BLaER1 (cell line): ENCODE measurements at regions not wholly inside any gene's neighbourhood (a gene's known extent, or its start where the extent isn't known, plus 50 kb on each side); places are given as distances from the start of the nearest gene placed in this dataset.
"Not testable (repeated sequence)": the region's sequence is repeated elsewhere in the genome, so short reads cannot be mapped to it uniquely, and the experiment has no call there.

Experiments used
- H3K27ac ChIP-seq: shearing (Covaris generic); formaldehyde crosslinking; 2 replicates; pipeline ENCODE4 v1.8.1; 2022
- H3K27me3 ChIP-seq: shearing (Covaris generic); formaldehyde crosslinking; 2 replicates; pipeline ENCODE4 v1.8.1; 2022
- H3K36me3 ChIP-seq: shearing (Covaris generic); formaldehyde crosslinking; 2 replicates; pipeline ENCODE4 v1.8.1; 2022
- H3K4me1 ChIP-seq: shearing (Covaris generic); formaldehyde crosslinking; 2 replicates; pipeline ENCODE4 v1.8.1; 2022
- H3K4me2 ChIP-seq: shearing (Covaris generic); formaldehyde crosslinking; 2 replicates; pipeline ENCODE4 v1.8.1; 2022
- H3K4me3 ChIP-seq: shearing (Covaris generic); formaldehyde crosslinking; 2 replicates; pipeline ENCODE4 v1.8.1; 2022
- H3K9ac ChIP-seq: shearing (Covaris generic); formaldehyde crosslinking; 2 replicates; pipeline ENCODE4 v1.8.1; 2022
- H3K9me3 ChIP-seq: shearing (Covaris generic); formaldehyde crosslinking; 2 replicates; pipeline ENCODE4 v1.8.1; 2022
- H4K20me1 ChIP-seq: shearing (Covaris generic); formaldehyde crosslinking; 2 replicates; pipeline ENCODE4 v1.8.1; 2022
- Cebpa-rat ChIP-seq: shearing (Covaris generic); IDR thresholded peaks from 2 replicates; pipeline ENCODE4 v1.8.1; 2022

DNA sequence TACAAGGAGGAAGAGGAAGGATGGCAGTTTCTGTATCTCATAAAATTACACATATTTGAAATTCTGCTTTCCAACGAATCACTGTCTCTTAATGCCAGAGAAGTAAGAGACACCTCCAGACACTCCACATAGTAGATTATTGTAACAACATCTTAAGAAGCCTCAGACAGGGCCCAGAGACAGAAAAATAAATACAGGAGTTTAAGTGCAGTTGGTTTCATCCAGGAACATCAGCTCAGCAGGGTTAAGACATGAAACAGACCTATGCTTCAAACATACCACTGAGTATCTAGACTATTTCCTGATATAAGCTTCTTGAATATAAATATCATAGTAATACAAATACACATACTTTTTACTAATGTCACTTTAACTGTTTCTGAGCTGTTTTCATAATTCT lies 290.3 kb downstream of the ADAMTS20 start:
- H3K4me2 ChIP-seq, result no peak overlapping the region
- H4K20me1 ChIP-seq, result no peaks in the 10 kb centered on the region
- TF ChIP-seq Cebpa-rat, result no peak
- H3K36me3 ChIP-seq, result no peaks in the 10 kb centered on the region
- no peaks in the 10 kb centered on the region for H3K27me3 ChIP-seq
- no peaks in the 10 kb centered on the region for H3K9me3 ChIP-seq
- H3K4me3 ChIP-seq, result no peak overlapping the region
- no peak overlapping the region for H3K27ac ChIP-seq
- H3K4me1 ChIP-seq, result no peaks in the 10 kb centered on the region
- H3K9ac ChIP-seq, result no peak overlapping the region

DNA sequence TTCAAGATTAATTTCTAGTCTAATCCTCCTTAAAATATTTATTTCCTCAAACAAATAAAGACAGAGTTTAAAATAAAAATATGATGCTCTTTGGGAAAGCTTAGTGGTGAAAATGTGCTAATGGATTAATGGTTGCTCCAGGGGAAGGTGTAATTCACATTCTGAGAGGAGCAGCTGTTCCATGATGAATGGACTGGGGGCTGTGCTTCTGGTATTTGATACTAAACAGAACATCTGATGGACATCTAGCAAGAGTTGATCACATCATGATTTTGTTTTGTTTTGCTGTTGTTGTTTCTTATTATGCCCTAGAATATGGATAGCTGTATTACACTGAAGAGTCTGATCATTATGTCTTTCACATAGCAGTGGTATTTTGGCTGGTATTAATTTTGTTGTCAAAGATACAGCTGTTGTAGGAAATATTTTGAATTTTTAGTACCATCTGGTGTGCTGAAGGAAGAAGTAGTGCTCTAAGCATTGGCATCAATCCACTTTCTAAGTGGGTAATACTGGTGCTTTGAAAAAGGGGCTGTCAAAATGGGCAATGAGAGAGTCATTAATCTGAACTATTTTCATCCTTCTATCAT lies 296.4 kb downstream of the ADAMTS20 start:
- no peak for TF ChIP-seq Cebpa-rat
- no peak overlapping the region for H3K9ac ChIP-seq

DNA sequence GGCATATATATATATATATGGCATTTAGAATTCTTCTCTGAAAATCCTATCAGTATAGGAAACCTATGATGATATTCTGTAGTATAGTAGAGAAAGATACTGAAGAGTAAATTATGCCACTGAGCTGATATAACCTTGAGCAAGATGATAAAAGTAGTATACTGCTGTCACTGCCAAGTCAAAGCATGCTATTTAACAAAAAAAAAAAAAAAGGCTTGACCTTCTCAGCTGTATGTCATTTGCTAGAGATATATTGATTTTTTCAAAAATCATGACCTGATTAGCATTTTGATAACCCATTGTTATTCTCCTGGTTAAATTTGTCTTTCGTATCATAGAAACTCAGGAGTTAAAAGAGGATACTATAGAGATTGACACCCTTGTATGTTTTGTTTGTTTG lies 299.4 kb downstream of the ADAMTS20 start:
- no peak overlapping the region for H3K27ac ChIP-seq
- H3K9ac ChIP-seq, result no peak overlapping the region
- no peak overlapping the region for H3K4me2 ChIP-seq
- H3K27me3 ChIP-seq, result no peaks in the 10 kb centered on the region
- no peaks in the 10 kb centered on the region for H3K4me1 ChIP-seq
- H3K36me3 ChIP-seq, result no peaks in the 10 kb centered on the region
- no peak for TF ChIP-seq Cebpa-rat
- H4K20me1 ChIP-seq, result no peaks in the 10 kb centered on the region
- no peak overlapping the region for H3K4me3 ChIP-seq
- H3K9me3 ChIP-seq, result no peaks in the 10 kb centered on the region

More for the DNA sequence above, 296.4 kb downstream of the ADAMTS20 start:
- Histone ChIP-seq H4K20me1 (no peaks in the 10 kb centered on the region), H3K27me3 (no peaks in the 10 kb centered on the region), H3K4me2 (no peak overlapping the region), H3K9me3 (no peaks in the 10 kb centered on the region), H3K36me3 (no peaks in the 10 kb centered on the region), H3K27ac (no peak overlapping the region), H3K4me3 (no peak overlapping the region), H3K4me1 (no peaks in the 10 kb centered on the region)

DNA sequence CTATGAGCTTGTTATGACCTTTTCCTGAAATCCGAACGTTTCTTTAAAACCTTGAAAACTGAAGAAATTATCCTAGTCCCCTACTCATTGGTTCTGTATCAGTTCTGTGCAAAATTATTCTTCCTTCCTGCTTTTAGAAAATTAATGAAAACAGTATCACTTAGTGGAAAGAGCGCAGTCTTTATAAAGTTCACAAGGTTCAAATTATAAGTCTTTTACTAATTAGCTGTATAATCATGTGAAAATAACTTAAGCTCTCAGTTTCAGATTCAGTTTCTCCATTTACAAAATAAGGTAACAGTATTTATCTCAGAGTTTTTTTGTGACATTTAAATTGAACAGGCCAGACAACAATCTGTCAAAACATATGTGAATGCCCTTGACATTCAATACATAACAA lies 306.1 kb downstream of the ADAMTS20 start:
- Histone ChIP-seq H3K4me1 (no peaks in the 10 kb centered on the region), H3K9me3 (no peaks in the 10 kb centered on the region), H3K9ac (no peak overlapping the region), H4K20me1 (no peaks in the 10 kb centered on the region), H3K4me2 (no peak overlapping the region), H3K27me3 (no peaks in the 10 kb centered on the region), H3K36me3 (no peaks in the 10 kb centered on the region), H3K27ac (no peak overlapping the region), H3K4me3 (no peak overlapping the region)
- TF ChIP-seq Cebpa-rat, result no peak

DNA sequence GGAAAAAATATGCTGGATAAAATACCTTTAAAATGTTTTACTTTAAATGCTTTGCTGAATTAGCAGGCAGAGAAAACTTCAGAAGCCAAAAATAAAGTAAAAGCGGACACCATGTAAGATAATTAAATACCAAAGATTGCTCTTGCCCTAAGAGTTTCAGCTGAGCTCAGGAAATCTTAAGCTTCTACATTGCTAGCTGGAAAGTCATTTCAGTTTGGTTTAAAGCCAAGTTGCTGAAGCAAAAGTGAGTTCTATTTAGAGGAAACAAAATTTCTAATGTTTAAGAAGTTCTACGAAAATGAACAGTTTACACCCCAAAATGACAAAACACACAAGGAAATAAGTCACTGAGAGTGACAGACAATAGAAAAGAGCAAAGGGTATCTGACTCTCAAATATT lies 310.0 kb downstream of the ADAMTS20 start:
- Histone ChIP-seq H3K4me1 (no peaks in the 10 kb centered on the region), H4K20me1 (no peaks in the 10 kb centered on the region), H3K27me3 (no peaks in the 10 kb centered on the region), H3K27ac (no peak overlapping the region), H3K4me3 (no peak overlapping the region), H3K4me2 (no peak overlapping the region), H3K9ac (no peak overlapping the region), H3K36me3 (no peaks in the 10 kb centered on the region), H3K9me3 (no peaks in the 10 kb centered on the region)
- TF ChIP-seq Cebpa-rat, result no peak

DNA sequence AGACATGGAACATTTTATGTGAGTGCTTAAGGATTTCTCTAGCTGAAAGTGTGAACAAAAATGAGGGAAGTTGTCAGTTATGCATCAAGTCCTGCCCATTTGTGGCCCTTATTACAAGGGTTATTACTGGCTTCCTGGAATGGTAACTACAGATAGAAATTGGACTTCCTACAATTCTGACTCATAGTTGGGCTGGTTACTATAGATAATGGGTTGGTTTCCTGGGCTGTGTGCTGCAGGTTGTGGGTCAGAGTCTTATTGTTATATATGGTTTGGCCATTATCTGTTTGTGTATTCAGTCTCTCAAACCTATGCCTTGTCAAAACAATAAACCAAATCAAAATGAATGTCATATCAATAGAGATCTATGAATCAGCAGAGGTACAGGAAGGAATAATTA lies 313.7 kb downstream of the ADAMTS20 start:
- Histone ChIP-seq H3K4me3 (no peak overlapping the region), H4K20me1 (no peaks in the 10 kb centered on the region), H3K27ac (no peak overlapping the region), H3K9me3 (no peaks in the 10 kb centered on the region), H3K4me1 (no peaks in the 10 kb centered on the region), H3K36me3 (no peaks in the 10 kb centered on the region), H3K27me3 (no peaks in the 10 kb centered on the region), H3K9ac (no peak overlapping the region), H3K4me2 (no peak overlapping the region)
- no peak for TF ChIP-seq Cebpa-rat

DNA sequence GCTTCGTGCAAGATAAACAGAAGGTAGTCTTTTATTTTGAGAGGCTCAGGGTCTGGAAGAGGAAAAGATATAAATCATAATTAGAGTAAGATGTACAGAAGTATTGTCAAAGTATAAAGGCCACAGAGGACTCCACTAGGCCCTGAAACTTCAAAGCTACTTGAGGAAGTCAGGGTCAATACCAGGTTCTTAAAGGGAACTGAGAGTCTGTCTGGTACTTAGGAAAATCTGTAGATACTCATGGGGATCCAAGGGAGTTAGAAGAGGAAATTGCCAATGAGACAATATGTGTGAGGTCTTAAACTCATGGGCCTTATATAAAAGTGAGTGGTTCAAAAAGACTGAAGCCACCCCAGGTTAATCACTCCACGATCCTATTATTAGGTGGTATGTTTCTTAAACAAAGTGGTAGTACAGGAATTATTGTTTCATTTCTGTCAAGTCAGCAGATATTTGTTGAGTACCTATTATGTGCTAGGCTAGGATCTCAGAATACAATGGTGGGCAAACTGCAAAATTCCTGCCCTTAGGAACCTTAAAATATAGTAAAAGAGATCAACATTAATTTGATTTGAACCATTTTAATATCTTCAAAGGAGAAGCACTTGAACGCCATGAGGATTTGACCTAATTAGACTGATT lies 314.6 kb downstream of the ADAMTS20 start:
- no peaks in the 10 kb centered on the region for H3K36me3 ChIP-seq
- no peaks in the 10 kb centered on the region for H4K20me1 ChIP-seq
- H3K27me3 ChIP-seq, result no peaks in the 10 kb centered on the region
- no peak overlapping the region for H3K9ac ChIP-seq
- TF ChIP-seq Cebpa-rat, result no peak
- no peak overlapping the region for H3K4me3 ChIP-seq
- no peaks in the 10 kb centered on the region for H3K4me1 ChIP-seq
- H3K9me3 ChIP-seq, result no peaks in the 10 kb centered on the region
- H3K4me2 ChIP-seq, result no peak overlapping the region
- no peak overlapping the region for H3K27ac ChIP-seq

DNA sequence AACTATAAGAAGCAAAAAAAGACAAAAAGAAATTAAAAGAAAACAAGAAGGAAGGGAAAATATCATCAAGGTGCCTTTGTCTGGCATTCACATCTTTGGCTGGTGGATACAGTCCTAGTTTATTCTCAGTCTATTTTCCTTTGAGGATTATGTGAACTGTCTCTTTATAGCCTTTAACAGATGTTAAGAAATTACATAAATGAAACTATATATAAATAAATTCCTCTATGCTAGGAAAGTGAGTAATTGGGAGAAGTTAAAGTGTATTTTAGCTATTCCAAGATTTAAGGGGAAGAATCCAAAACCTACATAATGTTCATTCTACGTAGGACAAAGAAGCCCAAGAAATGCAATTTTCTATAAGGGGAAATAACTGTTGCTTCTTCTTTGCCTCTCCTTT lies 316.3 kb downstream of the ADAMTS20 start:
- H4K20me1 ChIP-seq, result no peaks in the 10 kb centered on the region
- H3K27ac ChIP-seq, result no peak overlapping the region
- no peak for TF ChIP-seq Cebpa-rat
- no peaks in the 10 kb centered on the region for H3K4me1 ChIP-seq
- no peaks in the 10 kb centered on the region for H3K9me3 ChIP-seq
- H3K27me3 ChIP-seq, result no peaks in the 10 kb centered on the region
- H3K4me2 ChIP-seq, result no peak overlapping the region
- no peak overlapping the region for H3K9ac ChIP-seq
- H3K4me3 ChIP-seq, result no peak overlapping the region
- no peaks in the 10 kb centered on the region for H3K36me3 ChIP-seq

DNA sequence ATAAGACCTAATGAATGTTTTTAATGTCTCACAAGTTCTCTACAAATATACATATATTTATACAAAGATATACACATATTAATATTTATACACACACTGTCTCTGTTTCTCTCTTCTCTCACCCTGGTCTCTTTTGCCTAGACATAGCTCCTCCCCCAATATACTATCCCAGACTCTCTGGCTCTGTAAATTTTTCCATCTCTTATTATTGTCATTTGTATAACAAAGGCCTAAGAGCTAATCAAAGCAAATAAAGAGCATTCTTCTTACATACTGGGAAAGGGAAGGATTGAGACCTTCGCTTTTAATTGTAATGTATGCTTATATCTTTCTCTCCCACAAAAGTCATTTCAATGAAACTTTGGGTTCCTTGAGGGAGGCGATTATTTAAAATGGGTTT lies 318.1 kb downstream of the ADAMTS20 start:
- Histone ChIP-seq H3K36me3 (no peaks in the 10 kb centered on the region), H3K27me3 (no peaks in the 10 kb centered on the region), H3K27ac (no peak overlapping the region), H3K4me2 (no peak overlapping the region), H3K9me3 (no peaks in the 10 kb centered on the region), H3K4me3 (no peak overlapping the region), H3K4me1 (no peaks in the 10 kb centered on the region), H4K20me1 (no peaks in the 10 kb centered on the region), H3K9ac (no peak overlapping the region)
- TF ChIP-seq Cebpa-rat, result no peak

DNA sequence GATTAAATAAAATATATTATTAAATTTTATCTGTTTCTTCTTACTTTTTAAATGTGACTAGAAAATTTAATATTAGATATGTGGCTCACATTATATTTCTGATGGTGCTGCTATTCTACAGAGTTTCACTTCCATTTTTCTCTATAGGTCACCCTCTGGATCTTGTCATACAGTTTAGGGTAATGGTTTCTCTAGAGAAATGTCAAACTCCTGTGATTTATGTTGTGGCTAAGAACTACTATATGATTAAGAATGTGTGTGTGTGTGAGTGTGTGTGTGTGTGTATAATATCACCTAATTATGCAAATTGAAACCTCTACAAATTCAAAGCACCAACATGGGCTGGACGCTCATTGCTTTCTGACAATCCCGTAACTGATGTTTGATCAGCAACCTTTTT lies 325.9 kb downstream of the ADAMTS20 start:
- Histone ChIP-seq H3K9me3 (peaks cover 3% of the 10 kb centered on the region; the same call in 1 of the 2 replicates), H3K36me3 (no peaks in the 10 kb centered on the region), H3K4me1 (no peaks in the 10 kb centered on the region), H3K4me2 (no peak overlapping the region), H3K9ac (no peak overlapping the region), H4K20me1 (no peaks in the 10 kb centered on the region), H3K4me3 (no peak overlapping the region), H3K27ac (no peak overlapping the region), H3K27me3 (no peaks in the 10 kb centered on the region)
- TF ChIP-seq Cebpa-rat, result no peak

DNA sequence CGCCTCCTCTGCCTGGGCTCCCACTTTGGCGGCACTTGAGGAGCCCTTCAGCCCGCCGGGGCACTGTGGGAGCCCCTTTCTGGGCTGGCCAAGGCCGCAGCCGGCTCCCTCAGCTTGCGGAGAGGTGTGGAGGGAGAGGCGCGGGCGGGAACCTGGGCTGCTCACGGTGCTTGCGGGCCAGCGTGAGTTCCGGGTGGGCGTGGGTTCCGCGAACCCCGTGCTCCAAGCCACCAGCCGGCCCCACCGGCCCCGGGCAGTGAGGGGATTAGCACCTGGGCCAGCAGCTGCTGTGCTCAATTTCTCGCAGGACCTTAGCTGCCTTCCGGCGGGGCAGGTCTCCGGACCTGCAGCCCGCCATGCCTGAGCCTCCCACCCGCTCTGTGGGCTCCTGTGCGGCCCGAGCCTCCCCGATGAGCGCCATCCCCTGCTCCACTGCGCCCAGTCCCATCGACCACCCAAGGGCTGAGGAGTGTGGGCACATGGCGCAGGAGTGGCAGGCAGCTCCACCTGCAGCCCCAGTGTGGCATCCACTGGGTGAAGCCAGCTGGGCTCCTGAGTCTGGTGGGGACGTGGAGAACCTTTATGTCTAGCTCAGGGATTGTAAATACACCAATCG lies 327.7 kb downstream of the ADAMTS20 start:
- not testable (repeated sequence) for H3K4me1 ChIP-seq, H3K27me3 ChIP-seq, H4K20me1 ChIP-seq, H3K9ac ChIP-seq, H3K36me3 ChIP-seq, H3K4me2 ChIP-seq, H3K4me3 ChIP-seq, H3K9me3 ChIP-seq, H3K27ac ChIP-seq
